K562 (cell line): ENCODE measurements at regions not wholly inside any gene's neighbourhood (a gene's known extent, or its start where the extent isn't known, plus 50 kb on each side); places are given as distances from the start of the nearest gene placed in this dataset.

Source experiments
- ATAC-seq: fragments of 200-7000 bp; cut with Tn5 transposase; 3 replicates; pipeline ENCODE4 v1.9.1; 2020; ENCODE audit warnings: moderate library complexity
- BruUV-seq: library from RNA; stranded (reverse); fragments of 400-500 nt; replicated peaks from 2 replicates; lab custom pipeline; 2021; lab: Mats Ljungman, UMichigan
- CTCF ChIA-PET: fragments of 300-600 bp; formaldehyde crosslinking; extraction: SDS; loops from one replicate; lab custom pipeline; 2021; ENCODE audit warnings: low intra/inter-chr PET ratio; lab: Yijun Ruan, JAX
- POLR2A ChIA-PET: fragments of 300-600, 350-650 bp; sonication (Branson Sonifier 250); formaldehyde crosslinking; extraction: SDS; loops from one replicate; lab custom pipeline; 2021; ENCODE audit warnings: antibody characterized with exemption, inconsistent platforms; lab: Yijun Ruan, JAX
- DNase-seq, 4 experiments: peaks; one replicate each; pipeline versions ENCODE4 v3.0.0 to v3.0.0-alpha.2; 2011 to 2018; ENCODE audit warnings: low spot score in 3 of 4, mixed read lengths in 3 of 4; ENCODE audit errors: extremely low read depth in 1 of 4
- FAIRE-seq: peaks from 2 replicates; lab custom pipeline; 2011; peaks lifted over from hg19 to GRCh38; lab: Jason Lieb, UNC
- H2AFZ ChIP-seq: 2 replicates; pipeline ENCODE4 v1.6.0; 2011; ENCODE audit warnings: low read depth, low read length, control low read depth, inconsistent platforms
- H3K27ac ChIP-seq: fragments of 200-600 bp; 3 replicates; pipeline ENCODE4 v1.8.0; 2011; ENCODE audit warnings: low read depth, mild to moderate bottlenecking, control low read depth, inconsistent platforms, low read length, moderate library complexity, mixed read lengths; ENCODE audit errors: extremely low read depth
- H3K27me3 ChIP-seq, 2 experiments: fragments of 300-600 bp in 1 of 2; 2 replicates in 1 of 2; 3 replicates in 1 of 2; pipeline versions ENCODE4 v1.6.0 to v1.8.0; 2011; ENCODE audit warnings: inconsistent platforms in 2 of 2, low read length in 2 of 2, mild to moderate bottlenecking in 1 of 2, mixed read lengths in 1 of 2, moderate library complexity in 1 of 2; ENCODE audit not compliant: control insufficient read depth in 2 of 2, insufficient read depth in 2 of 2
- H3K36me3 ChIP-seq: fragments of 300-600 bp; 3 replicates; pipeline ENCODE4 v1.8.0; 2011; ENCODE audit warnings: mild to moderate bottlenecking, low read length, inconsistent platforms; ENCODE audit not compliant: control insufficient read depth, insufficient read depth
- H3K4me1 ChIP-seq, 2 experiments: fragments of 200-600 bp in 1 of 2; replicated peaks in 1 of 2; 2 replicates in 1 of 2; 3 replicates in 1 of 2; pipeline versions ENCODE4 v1.5.1 to v1.8.0; 2011; ENCODE audit warnings: inconsistent platforms in 2 of 2, low read length in 2 of 2, mild to moderate bottlenecking in 1 of 2, mixed read lengths in 1 of 2, moderate library complexity in 1 of 2; ENCODE audit not compliant: control insufficient read depth in 2 of 2, insufficient read depth in 2 of 2
- H3K4me2 ChIP-seq: 2 replicates; pipeline ENCODE4 v1.6.1; 2011; ENCODE audit warnings: low read length, control low read depth, inconsistent platforms, mixed read lengths; ENCODE audit not compliant: insufficient read depth
- H3K4me3 ChIP-seq: fragments of 200-600 bp; sonication (generic), shearing (Covaris generic); 2 replicates; pipeline ENCODE4 v1.5.1; 2016; ENCODE audit warnings: control low read depth, inconsistent platforms
- H3K79me2 ChIP-seq: fragments of 200-600 bp; 3 replicates; pipeline ENCODE4 v1.8.0; 2011; ENCODE audit warnings: low read length, inconsistent platforms; ENCODE audit not compliant: control insufficient read depth, insufficient read depth
- H3K9ac ChIP-seq, 2 experiments: 2 replicates each; pipeline versions ENCODE4 v1.6.0 to v1.6.1; 2011; ENCODE audit warnings: low read depth in 2 of 2, low read length in 2 of 2, control low read depth in 1 of 2, inconsistent platforms in 1 of 2, mild to moderate bottlenecking in 1 of 2, mixed read lengths in 1 of 2; ENCODE audit not compliant: insufficient read depth in 1 of 2
- H3K9me1 ChIP-seq: one replicate; pipeline ENCODE4 v1.6.0; 2011; ENCODE audit warnings: inconsistent platforms, mild to moderate bottlenecking, low read length, moderate library complexity; ENCODE audit not compliant: control insufficient read depth, insufficient read depth
- H3K9me3 ChIP-seq: replicated peaks from 2 replicates; pipeline ENCODE4 v1.5.1; 2011; ENCODE audit warnings: low read depth, low read length, inconsistent platforms; ENCODE audit not compliant: control insufficient read depth, insufficient read depth
- H4K20me1 ChIP-seq: replicated peaks from 2 replicates; pipeline ENCODE4 v1.6.1; 2011; ENCODE audit warnings: low read length, inconsistent platforms, mixed read lengths; ENCODE audit not compliant: control insufficient read depth, insufficient read depth
- C11orf30 ChIP-seq: fragments of 450-650 bp; IDR thresholded peaks from 2 replicates; pipeline ENCODE4 v1.6.1; 2016; ENCODE audit warnings: low read depth, mild to moderate bottlenecking
- FOXA1 ChIP-seq: fragments of 450-650 bp; IDR thresholded peaks from 2 replicates; pipeline ENCODE4 v1.6.1; 2016; ENCODE audit warnings: mild to moderate bottlenecking, borderline replicate concordance
- HBP1 ChIP-seq: fragments of 450-650 bp; formaldehyde crosslinking; IDR thresholded peaks from 2 replicates; pipeline ENCODE4 v1.4.0; 2022; ENCODE audit warnings: missing genetic modification characterization
- IRF9 ChIP-seq: fragments of 450-650 bp; IDR thresholded peaks from 2 replicates; pipeline ENCODE4 v1.6.1; 2016; ENCODE audit warnings: missing biosample characterization, missing genetic modification characterization
- PATZ1 ChIP-seq: fragments of 250-450 bp; sonication (Bioruptor Pico); IDR thresholded peaks from 2 replicates; pipeline ENCODE4 v1.5.0; 2020; ENCODE audit warnings: mild to moderate bottlenecking, borderline replicate concordance
- SFPQ ChIP-seq: fragments of 200-400 bp; formaldehyde crosslinking; IDR thresholded peaks from 2 replicates; pipeline ENCODE4 v1.6.1; 2017; ENCODE audit warnings: mild to moderate bottlenecking, low read depth, low read length, moderate library complexity
- USF1 ChIP-seq: sonication (generic); formaldehyde crosslinking; IDR thresholded peaks from 2 replicates; pipeline ENCODE4 v1.9.0; 2022; ENCODE audit warnings: mild to moderate bottlenecking, missing genetic modification reagents
- ZBTB17 ChIP-seq: fragments of 450-650 bp; formaldehyde crosslinking; IDR thresholded peaks from 2 replicates; pipeline ENCODE4 v1.4.0; 2020; ENCODE audit warnings: mild to moderate bottlenecking
- ZNF316 ChIP-seq: fragments of 450-650 bp; IDR thresholded peaks from 2 replicates; pipeline ENCODE4 v1.6.1; 2016
- WGBS: fragments of 100-300 bp; shearing (Covaris generic); methylation state at CpG from one replicate; pipeline ENCODE4 v1.1.6; 2016; ENCODE audit warnings: low coverage, mixed read lengths; ENCODE audit not compliant: insufficient coverage; ENCODE audit errors: missing lambda C conversion rate; 5-methylcytosine and 5-hydroxymethylcytosine counted together
- in situ Hi-C: fragments of 300-500 bp; cut with MboI; formaldehyde crosslinking; loops from 4 replicates; pipeline ENCODE4 v1.15.0; 2018; ENCODE audit warnings: inconsistent platforms, mixed read lengths
- intact Hi-C: fragments of 100-400 bp; cut with micrococcal nuclease; formaldehyde crosslinking; loops from 2 replicates; pipeline ENCODE4 v1.14.2; 2022

- ChIA-PET POLR2A (interaction anchor here (0.9 kb wide), 1 partner anchor 20 kb away, joined by 4 read pairs; no protein-coding TSS in a partner anchor), CTCF (no interaction called here)
- Histone ChIP-seq H3K27ac (no peak overlapping the region), H3K4me1 (no peaks in the 10 kb centered on the region), H4K20me1 (no peaks in the 10 kb centered on the region), H2AFZ (no peak overlapping the region), H3K36me3 (no peaks in the 10 kb centered on the region), H3K4me3 (no peak overlapping the region), H3K9me1 (no peaks in the 10 kb centered on the region), H3K4me2 (no peak overlapping the region), H3K27me3 (no peaks in the 10 kb centered on the region), H3K9me3 (no peaks in the 10 kb centered on the region; the same call in 1 of the 2 replicates), H3K9ac (no peak overlapping the region), H3K79me2 (no peaks in the 10 kb centered on the region)
- no peak for TF ChIP-seq IRF9
- no peak for TF ChIP-seq USF1 (CRISPR knock-in tag)
- no peak for TF ChIP-seq ZBTB17 (CRISPR knock-in tag)
- TF ChIP-seq SFPQ = no peak
- TF ChIP-seq HBP1 = no peak
- TF ChIP-seq PATZ1 = no peak
- TF ChIP-seq ZNF316 = peak; percentile 63
- TF ChIP-seq FOXA1 = no peak
- peak; percentile 24; the same call in 1 of the 2 replicates for TF ChIP-seq C11orf30
- no peak for FAIRE-seq
- in situ Hi-C loops = no loop called here
- intact Hi-C loops = no loop called here
- no TSS peak for BruUV-seq
- no peak for DNase-seq
- 60% methylated on average over 4 of the region's 4 CpGs for WGBS
- ATAC-seq = no peak
These were observed 278.1 kb upstream of the KLF4 start for GRCh38 chr9:107767711-107768110.
